Endothelial cell (in vitro differentiated cells): ENCODE measurements at regions not wholly inside any gene's neighbourhood (a gene's known extent, or its start where the extent isn't known, plus 50 kb on each side); places are given as distances from the start of the nearest gene placed in this dataset.

Experiments
- DNase-seq: peaks from one replicate; pipeline ENCODE4 v3.0.0; 2021; ENCODE audit warnings: low spot score
- H3K27ac Mint-ChIP-seq: one replicate; pipeline ENCODE4 v1.8.0; 2021; ENCODE audit warnings: mixed read lengths, inconsistent platforms; ENCODE audit not compliant: unreplicated experiment
- H3K27me3 Mint-ChIP-seq: one replicate; pipeline ENCODE4 v1.8.0; 2021; ENCODE audit warnings: mild to moderate bottlenecking, moderate library complexity, mixed read lengths, inconsistent platforms; ENCODE audit not compliant: unreplicated experiment
- H3K36me3 Mint-ChIP-seq: one replicate; pipeline ENCODE4 v1.8.0; 2021; ENCODE audit warnings: mild to moderate bottlenecking, low read depth, mixed read lengths, inconsistent platforms; ENCODE audit not compliant: unreplicated experiment
- H3K4me1 Mint-ChIP-seq: one replicate; pipeline ENCODE4 v1.8.0; 2021; ENCODE audit warnings: mild to moderate bottlenecking, mixed read lengths, inconsistent platforms; ENCODE audit not compliant: unreplicated experiment
- H3K4me3 Mint-ChIP-seq: one replicate; pipeline ENCODE4 v1.8.0; 2021; ENCODE audit warnings: mild to moderate bottlenecking, mixed read lengths, inconsistent platforms; ENCODE audit not compliant: unreplicated experiment
- H3K9me3 Mint-ChIP-seq: one replicate; pipeline ENCODE4 v1.8.0; 2021; ENCODE audit warnings: mixed read lengths, inconsistent platforms; ENCODE audit not compliant: unreplicated experiment
- TF ChIP-seq, protein P1 (sequence below): fragments of 200-600 bp; sonication (generic); IDR thresholded peaks from one replicate; pipeline ENCODE4 v1.5.0; 2021; ENCODE audit warnings: antibody characterized with exemption; ENCODE audit not compliant: unreplicated experiment

DNA sequence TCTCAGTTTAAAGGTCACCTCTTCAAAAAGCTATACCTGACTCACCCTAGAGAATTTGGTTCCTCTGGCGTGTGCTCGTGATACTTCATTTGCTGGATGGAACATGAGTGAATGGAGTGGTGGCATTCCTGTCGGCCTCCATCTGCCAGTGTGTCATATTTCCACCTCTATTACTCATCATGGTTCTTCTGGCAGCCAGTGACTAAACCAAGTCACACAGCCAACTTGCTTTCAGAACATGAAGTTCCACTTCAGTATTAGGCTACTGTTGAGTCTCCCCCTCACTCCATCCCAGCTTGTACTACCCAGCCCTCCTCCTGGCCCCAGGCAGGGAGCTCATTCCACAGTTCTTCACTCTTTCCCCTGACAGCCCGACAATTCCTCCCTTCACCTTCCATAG is 169.8 kb downstream of the MREG start:
- H3K36me3 Mint-ChIP-seq, result no peaks in the 10 kb centered on the region
- no peak overlapping the region for H3K4me3 Mint-ChIP-seq
- no peaks in the 10 kb centered on the region for H3K27me3 Mint-ChIP-seq
- peaks cover 20% of the 10 kb centered on the region for H3K4me1 Mint-ChIP-seq
- no peak for DNase-seq
- no peaks in the 10 kb centered on the region for H3K9me3 Mint-ChIP-seq
- TF ChIP-seq, protein P1, sequence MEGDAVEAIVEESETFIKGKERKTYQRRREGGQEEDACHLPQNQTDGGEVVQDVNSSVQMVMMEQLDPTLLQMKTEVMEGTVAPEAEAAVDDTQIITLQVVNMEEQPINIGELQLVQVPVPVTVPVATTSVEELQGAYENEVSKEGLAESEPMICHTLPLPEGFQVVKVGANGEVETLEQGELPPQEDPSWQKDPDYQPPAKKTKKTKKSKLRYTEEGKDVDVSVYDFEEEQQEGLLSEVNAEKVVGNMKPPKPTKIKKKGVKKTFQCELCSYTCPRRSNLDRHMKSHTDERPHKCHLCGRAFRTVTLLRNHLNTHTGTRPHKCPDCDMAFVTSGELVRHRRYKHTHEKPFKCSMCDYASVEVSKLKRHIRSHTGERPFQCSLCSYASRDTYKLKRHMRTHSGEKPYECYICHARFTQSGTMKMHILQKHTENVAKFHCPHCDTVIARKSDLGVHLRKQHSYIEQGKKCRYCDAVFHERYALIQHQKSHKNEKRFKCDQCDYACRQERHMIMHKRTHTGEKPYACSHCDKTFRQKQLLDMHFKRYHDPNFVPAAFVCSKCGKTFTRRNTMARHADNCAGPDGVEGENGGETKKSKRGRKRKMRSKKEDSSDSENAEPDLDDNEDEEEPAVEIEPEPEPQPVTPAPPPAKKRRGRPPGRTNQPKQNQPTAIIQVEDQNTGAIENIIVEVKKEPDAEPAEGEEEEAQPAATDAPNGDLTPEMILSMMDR, result no peak
- no peak overlapping the region for H3K27ac Mint-ChIP-seq

DNA sequence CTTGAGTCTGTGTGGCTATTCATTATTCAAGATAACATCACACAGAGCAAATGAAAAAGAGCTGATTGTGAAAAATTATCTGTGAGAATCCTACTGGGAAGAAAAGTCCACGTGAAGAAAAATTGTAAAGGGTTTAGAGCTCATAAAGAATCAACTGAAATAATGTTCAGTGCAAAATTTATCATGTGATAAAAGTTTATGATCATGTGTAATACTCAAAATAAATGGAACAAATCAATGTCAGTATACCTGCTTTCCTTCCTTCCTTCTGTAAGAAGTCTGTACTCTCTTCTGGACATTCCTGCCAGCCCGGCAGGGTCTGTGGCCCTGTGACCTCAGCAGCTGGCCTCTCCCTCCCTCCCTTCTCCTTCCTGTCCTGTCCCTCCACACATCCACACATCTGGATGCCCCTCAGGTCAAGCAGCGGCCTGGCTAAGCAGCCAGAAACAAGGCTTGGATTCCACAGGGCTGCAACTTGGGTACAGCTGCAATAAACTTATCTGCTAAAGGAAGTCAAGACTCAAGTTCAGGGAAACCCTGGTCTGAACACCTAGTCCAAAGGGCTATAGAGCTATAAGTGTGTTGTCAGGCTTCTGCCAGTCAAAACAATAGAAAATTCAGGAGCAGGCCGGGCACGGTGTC is 172.1 kb downstream of the MREG start:
- H3K27ac Mint-ChIP-seq, result no peak overlapping the region
- no peaks in the 10 kb centered on the region for H3K9me3 Mint-ChIP-seq
- H3K4me3 Mint-ChIP-seq, result no peak overlapping the region
- no peaks in the 10 kb centered on the region for H3K36me3 Mint-ChIP-seq
- DNase-seq, result no peak
- no peaks in the 10 kb centered on the region for H3K27me3 Mint-ChIP-seq
- TF ChIP-seq, protein P1, result no peak
- peaks cover 11% of the 10 kb centered on the region for H3K4me1 Mint-ChIP-seq

DNA sequence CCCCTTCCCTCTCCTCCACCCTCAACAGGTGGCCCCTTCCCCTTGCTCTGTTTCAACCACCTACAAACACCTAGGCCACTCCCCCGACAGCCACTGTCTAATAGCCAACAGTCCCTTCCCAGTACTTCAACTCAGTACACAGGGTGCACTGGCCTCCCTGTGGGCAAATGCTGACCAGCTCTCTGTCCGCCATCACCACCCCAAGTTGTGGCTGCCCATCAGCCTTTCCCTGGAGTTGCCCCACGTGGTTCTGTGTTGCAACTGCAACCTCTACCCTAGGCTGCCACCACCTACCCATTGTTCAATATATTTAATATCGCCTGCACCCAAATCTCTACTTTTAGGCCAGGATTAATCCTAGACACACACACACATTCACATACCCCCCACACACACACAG is 173.5 kb downstream of the MREG start:
- no peaks in the 10 kb centered on the region for H3K27me3 Mint-ChIP-seq
- no peaks in the 10 kb centered on the region for H3K36me3 Mint-ChIP-seq
- no peak for DNase-seq
- H3K9me3 Mint-ChIP-seq, result no peaks in the 10 kb centered on the region
- peaks cover 12% of the 10 kb centered on the region for H3K4me1 Mint-ChIP-seq
- H3K4me3 Mint-ChIP-seq, result no peak overlapping the region
- H3K27ac Mint-ChIP-seq, result no peak overlapping the region
- TF ChIP-seq, protein P1, result no peak

DNA sequence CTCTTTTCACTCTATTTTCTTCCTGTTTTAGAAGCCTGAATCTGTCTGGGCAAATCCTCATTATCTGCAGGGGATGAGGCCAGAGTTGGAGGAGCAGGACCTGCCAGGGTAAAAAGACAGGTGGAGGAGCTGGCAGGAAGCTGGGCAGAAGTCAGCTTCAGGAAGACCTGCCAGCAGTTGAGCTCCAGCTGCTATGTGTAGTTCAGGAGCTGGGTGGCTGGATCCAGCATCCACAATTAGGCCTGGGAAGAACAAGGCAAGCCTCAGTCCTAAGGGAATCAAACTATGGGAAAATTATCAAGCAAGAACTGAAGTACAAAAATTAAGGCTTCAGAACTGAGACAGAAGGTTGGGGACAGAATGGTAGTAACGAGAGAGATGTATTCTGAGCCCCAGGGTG is 174.0 kb downstream of the MREG start:
- H3K9me3 Mint-ChIP-seq, result no peaks in the 10 kb centered on the region
- TF ChIP-seq, protein P1, result no peak
- no peaks in the 10 kb centered on the region for H3K36me3 Mint-ChIP-seq
- H3K27ac Mint-ChIP-seq, result no peak overlapping the region
- no peaks in the 10 kb centered on the region for H3K27me3 Mint-ChIP-seq
- no peak overlapping the region for H3K4me3 Mint-ChIP-seq
- DNase-seq, result no peak
- peaks cover 12% of the 10 kb centered on the region for H3K4me1 Mint-ChIP-seq

DNA sequence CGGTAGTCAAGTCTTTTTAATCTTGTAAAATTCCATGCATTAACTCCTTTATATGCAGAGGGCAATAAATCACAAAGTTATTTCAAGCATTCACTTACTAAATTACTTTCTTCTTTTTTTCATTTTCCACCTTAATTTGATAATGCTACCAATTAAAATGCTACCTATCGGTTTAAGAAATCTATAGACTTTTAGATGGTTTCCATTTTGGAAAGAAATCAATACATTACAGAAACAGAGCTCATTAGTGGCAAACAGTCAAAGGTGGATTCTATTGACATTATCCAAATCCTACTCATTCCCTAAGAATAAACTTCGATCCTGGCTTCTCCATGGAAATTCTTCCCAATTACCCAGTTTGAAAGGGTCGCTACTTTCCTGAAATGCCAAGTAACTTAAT is 176.5 kb downstream of the MREG start:
- no peaks in the 10 kb centered on the region for H3K9me3 Mint-ChIP-seq
- H3K27ac Mint-ChIP-seq, result no peak overlapping the region
- no peak for DNase-seq
- H3K4me3 Mint-ChIP-seq, result no peak overlapping the region
- H3K27me3 Mint-ChIP-seq, result no peaks in the 10 kb centered on the region
- no peaks in the 10 kb centered on the region for H3K36me3 Mint-ChIP-seq
- H3K4me1 Mint-ChIP-seq, result peaks cover 18% of the 10 kb centered on the region
- TF ChIP-seq, protein P1, result no peak
